HG02798 (cell line): ENCODE measurements at regions not wholly inside any gene's neighbourhood (a gene's known extent, or its start where the extent isn't known, plus 50 kb on each side); places are given as distances from the start of the nearest gene placed in this dataset.
"Not testable (repeated sequence)": the region's sequence is repeated elsewhere in the genome, so short reads cannot be mapped to it uniquely, and the experiment has no call there.

ENCODE experiments used
- ATAC-seq: cut with Tn5 transposase; IDR thresholded peaks from one replicate; pipeline ENCODE4 v1.9.1; 2021; ENCODE audit warnings: mild to moderate bottlenecking; ENCODE audit not compliant: unreplicated experiment, poor library complexity

DNA sequence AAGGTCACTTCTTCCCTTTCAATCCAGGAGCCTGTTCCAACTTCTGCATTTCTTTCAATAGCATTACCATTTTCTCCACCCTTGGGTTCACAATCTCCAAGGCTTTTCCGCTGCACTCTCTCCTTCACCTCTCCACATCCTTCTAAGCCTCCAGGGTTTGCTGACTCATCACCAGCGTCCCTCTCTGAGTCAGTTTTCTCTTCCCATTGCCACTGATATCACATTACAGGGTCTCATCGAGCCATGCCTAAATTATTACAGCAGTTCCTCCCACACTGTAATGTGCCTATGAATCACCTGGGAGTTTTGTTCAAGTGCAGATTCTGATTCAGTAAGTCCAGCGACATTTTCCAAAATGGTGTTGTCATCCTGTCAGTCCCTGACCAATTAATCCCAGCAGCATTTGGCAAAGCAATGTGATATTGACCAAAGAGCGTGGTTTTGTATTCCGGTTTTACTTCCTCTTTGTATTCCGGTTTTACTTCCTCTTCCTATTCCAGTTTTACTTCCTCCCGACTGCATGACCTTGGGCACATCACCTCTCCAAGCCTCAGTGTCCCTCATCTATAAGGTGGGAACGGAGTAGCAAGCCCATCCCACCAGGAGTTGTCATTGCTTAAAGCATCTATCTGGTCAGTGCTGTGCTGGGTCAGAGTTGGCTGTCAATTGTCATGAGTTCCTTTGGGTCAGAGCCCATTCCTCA is 208.3 kb upstream of the NBPF12 start:
- not testable (repeated sequence) for ATAC-seq

DNA sequence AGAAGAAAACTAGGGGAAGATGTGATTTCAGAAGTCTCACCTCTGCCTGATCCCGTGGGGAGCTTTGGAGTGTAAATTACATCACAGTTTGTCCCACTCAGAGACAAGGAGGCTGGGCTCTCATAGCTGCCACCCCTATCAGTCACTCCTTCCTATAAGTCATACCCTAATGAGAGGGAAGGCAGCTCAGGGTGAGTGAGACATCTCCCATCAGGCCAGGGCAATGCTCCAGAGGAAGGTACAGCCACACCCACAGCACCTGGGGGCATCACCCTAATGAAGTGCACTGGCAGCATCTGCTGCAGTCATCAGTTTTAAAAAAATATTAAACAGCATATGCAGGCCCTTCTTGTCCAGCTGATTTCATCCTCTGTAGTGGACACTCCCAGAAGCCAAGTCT is 223.1 kb upstream of the NBPF12 start:
- ATAC-seq: not testable (repeated sequence)

- ATAC-seq: not testable (repeated sequence)
Measured at GRCh38 chr1:146710838-146711521, 227.1 kb upstream of the NBPF12 start.

DNA sequence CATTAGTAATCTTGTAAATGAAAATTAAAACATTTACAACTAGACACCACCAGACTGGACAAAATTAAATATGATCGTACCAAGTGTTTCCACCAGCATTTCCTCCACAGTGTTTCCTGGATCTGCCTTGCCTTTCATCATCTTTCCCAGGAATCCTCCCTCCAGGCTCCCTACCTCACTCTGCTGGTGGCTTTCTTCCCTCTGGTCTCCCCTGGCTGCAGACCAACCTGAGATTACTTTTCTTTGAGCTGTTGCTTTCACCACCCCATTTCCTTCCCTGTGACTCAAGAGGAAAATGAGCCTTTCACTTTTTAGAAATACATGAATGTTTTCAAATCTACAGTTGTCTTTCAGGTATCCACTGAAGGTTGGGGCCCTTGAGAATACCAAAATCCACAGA is 228.8 kb upstream of the NBPF12 start:
- ATAC-seq: not testable (repeated sequence)

DNA sequence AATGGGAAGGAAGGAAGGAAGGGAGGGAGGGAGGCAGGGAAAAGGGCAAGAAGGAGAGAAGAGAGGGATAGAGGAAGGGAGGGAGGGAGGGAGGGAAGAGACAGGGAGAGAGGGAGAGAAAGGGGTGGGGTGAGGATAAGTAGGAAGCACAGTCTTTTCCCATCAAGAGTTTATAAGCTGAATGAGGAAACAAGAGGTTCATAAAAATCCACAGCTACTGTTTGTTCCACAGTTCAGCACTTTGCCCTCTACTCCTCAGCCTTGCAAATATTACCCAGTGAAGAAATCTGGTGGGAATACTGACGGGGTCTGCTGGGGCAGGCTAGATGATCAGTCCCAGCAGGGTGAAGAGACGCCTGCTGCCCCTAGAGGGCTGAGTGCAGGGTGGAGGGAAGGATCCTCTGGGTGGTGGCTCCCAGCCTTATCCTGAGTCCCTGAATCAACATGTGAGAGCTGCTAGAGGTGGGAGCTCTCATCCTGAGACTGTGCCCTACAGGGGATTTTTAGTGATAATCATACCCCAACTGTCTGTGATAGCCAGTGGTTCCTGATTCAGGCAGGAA is 233.9 kb upstream of the NBPF12 start:
- ATAC-seq: not testable (repeated sequence)

DNA sequence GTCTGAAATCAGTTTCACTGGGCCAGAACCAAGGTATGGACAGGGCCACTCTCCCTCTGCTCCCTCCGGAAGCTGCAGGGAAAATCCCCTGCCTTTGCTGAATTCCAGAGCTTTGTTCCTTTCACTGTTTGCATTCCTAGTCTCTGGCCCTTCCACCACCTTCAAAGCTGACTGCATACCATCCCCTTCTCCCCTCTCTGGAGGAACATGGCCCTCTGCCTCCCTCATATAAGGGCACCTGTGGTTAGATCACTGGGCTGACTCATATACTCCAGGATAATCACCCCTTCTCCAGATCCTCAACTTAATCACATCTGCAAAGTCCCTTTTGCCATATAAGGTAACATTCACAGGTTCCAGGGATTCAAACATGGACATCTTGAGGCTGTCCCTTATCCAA is 236.8 kb upstream of the NBPF12 start:
- not testable (repeated sequence) for ATAC-seq

GRCh38 chr1:146695388-146695787 is 242.7 kb upstream of the NBPF12 start:
- ATAC-seq: not testable (repeated sequence)

- not testable (repeated sequence) for ATAC-seq
Measured at GRCh38 chr1:146691798-146692197, 246.3 kb upstream of the NBPF12 start.

DNA sequence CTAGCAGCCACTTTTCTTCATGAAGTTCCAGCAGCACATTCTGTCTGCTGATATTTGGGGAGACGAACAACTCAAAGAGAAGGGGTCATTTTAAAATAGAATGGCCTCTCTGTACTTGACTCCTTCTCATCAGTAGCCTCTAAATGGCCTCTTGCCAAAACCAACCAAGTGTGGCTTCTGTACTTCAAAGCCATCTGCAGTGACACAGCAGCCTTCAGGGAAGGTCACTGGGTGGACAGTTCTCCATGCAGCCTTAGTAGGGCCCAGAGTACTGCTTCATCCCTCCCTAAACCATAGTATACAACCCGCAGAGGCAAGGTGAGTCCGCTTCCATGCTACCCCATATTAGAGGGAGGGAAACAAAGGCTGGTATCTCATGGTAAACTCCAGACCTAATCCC is 249.2 kb upstream of the NBPF12 start:
- ATAC-seq: not testable (repeated sequence)

GRCh38 chr1:146686777-146687366 is 251.3 kb upstream of the NBPF12 start:
- not testable (repeated sequence) for ATAC-seq

GRCh38 chr1:146683126-146683429 is 255.0 kb upstream of the NBPF12 start:
- ATAC-seq: not testable (repeated sequence)

GRCh38 chr1:146682227-146683125 is 255.6 kb upstream of the NBPF12 start:
- ATAC-seq: not testable (repeated sequence)

DNA sequence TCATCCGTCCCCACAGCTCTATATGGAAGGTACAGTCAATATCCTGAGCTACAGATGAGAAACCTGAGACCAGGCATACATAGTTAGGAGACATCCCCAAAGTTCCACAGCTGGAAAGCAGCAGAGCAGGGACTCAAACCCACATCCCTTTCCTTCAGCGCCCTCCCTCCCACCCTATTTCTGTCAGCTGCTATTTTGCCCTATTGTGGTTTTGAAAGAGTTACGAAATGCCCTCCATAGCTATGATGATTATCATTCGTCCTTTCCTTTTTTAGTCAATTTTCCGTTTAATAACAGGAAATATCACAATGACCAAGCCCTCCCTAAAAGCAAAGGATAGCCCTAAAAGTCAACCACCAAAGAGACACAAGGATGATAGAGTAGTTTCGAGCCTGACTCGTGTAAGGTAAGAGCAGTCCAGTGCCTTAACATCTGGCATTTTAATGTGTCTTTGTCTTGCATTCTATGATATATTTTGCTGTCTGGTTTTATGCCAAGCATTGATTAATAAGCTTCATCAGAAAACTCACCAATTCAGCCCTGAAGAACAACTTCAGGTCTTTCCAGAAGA is 264.3 kb upstream of the NBPF12 start:
- not testable (repeated sequence) for ATAC-seq

- ATAC-seq: not testable (repeated sequence)
Measured at GRCh38 chr1:146672608-146673007, 265.5 kb upstream of the NBPF12 start.

DNA sequence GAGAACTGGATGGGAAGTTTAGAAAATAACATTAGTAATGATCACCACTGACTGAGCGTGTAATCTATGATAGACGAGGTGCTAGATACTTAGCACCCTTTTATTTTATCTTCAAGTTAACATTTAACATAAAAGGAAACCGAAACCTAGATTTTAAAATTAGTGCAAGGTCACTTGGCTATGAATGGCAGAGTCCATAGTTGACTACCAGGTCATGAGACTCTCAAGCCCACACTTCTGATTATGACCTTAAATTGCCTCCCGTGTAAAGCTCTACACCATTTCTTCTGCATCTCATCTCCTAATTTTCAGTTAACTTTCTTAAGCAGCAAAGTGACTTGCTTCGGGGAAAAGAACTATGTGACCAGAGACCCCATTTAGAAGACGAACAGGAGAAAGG is 266.5 kb upstream of the NBPF12 start:
- not testable (repeated sequence) for ATAC-seq

DNA sequence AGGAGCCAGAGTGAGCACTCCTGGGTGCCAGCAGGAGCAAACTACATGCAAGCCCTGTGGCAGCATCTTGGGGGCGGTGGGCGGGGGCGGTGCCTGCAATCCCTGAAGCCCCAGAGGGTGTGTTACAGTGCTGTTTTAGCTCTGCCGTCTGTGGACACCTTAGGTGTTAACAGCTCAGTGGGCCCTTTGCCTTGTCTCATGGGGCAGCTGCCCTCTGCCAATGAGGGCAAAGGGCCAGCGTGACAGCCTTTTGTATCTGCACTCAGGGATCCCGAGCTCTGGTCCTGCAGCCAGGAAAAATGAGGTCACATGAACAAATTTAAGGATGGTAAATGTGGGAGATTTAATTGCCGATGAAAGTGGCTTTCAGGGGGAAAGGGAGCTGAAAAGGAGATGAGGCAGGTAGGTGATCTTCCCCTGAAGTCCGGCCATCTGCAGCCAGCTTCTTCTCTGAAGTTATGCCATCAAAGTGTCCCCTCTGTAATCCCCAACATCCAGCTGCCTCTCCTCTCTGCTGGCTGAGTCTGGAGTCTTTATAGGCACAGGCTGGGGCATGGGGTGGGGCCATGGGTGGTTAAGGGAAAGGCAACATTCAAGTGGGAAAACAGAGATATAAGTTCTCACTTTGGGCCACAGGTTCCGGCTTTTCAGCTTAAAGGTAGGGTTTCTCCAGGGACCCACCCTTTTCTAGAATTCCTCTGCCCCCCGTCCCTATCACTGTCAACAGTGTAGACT is 267.1 kb upstream of the NBPF12 start:
- not testable (repeated sequence) for ATAC-seq

DNA sequence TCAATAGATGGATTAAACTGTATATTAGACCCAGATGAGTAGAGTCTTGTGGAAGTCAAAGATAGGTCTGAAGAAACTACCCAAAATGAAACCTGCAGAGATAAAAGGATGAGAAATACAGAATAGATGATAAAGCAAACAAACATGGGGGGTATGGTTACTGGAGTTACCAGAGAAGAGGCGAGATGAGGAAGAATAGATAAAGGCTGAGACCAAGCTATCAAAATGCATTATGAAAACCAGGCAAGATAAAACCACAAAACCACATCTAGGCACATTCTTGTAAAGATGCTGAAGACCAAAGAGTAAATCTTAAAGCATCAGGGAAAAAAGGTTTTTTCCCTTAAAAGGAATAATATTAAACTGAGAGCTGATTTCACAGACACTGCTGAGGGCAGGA is 271.8 kb upstream of the NBPF12 start:
- ATAC-seq: not testable (repeated sequence)

DNA sequence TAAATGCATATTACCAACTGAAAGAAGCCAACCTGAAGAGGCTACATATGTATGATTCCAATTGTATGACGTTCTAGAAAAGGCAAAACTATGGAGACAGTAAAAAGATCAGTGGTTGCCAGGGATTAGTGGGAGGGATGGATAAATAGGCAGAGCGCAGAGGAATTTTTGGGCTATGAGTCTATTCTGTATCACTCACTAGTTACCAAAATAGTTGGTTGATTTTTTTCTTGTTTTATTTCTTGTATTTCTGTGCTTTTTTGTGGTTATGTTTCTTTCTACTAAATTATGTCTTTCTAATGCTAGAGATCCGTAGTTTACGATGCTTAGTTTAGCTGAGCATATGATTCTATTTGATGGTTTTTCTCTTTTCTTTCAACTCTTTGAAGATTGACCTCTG is 277.9 kb upstream of the NBPF12 start:
- ATAC-seq: not testable (repeated sequence)

GRCh38 chr1:146656356-146657060 is 281.6 kb upstream of the NBPF12 start:
- ATAC-seq: not testable (repeated sequence)
